IMR-90 (cell line): ENCODE measurements at regions not wholly inside any gene's neighbourhood (a gene's known extent, or its start where the extent isn't known, plus 50 kb on each side); places are given as distances from the start of the nearest gene placed in this dataset.

Source experiments
- ATAC-seq: fragments of 200-7000 bp; cut with Tn5 transposase; 2 replicates; pipeline ENCODE4 v1.9.1; 2020; ENCODE audit warnings: low read depth, mild to moderate bottlenecking, moderate library complexity
- BruUV-seq: library from RNA; stranded (reverse); fragments of 400-500 nt; replicated peaks from 2 replicates; lab custom pipeline; 2021; lab: Mats Ljungman, UMichigan
- CTCF ChIA-PET: fragments of 300-600 bp; formaldehyde crosslinking; extraction: SDS; loops from one replicate; lab custom pipeline; 2021; ENCODE audit warnings: antibody characterized with exemption; lab: Yijun Ruan, JAX
- POLR2A ChIA-PET: fragments of 300-600 bp; sonication (Branson Sonifier 250); formaldehyde crosslinking; loops from one replicate; lab custom pipeline; 2022; ENCODE audit warnings: antibody characterized with exemption; ENCODE audit not compliant: unreplicated experiment; lab: Charles Lee
- DNase-seq: peaks from one replicate; pipeline ENCODE4 v3.0.0; 2013
- H2AFZ ChIP-seq: replicated peaks from 2 replicates; pipeline ENCODE3; 2013; ENCODE audit warnings: low read length, mild to moderate bottlenecking; ENCODE audit not compliant: poor library complexity
- H2AK5ac ChIP-seq: 2 replicates; pipeline ENCODE4 v1.6.1; 2013; ENCODE audit warnings: low read depth, low read length, inconsistent platforms
- H2AK9ac ChIP-seq: replicated peaks from 2 replicates; pipeline ENCODE3; 2013; ENCODE audit warnings: mild to moderate bottlenecking, low read depth, low read length, moderate library complexity; ENCODE audit not compliant: poor library complexity
- H2BK120ac ChIP-seq: 2 replicates; pipeline ENCODE4 v1.6.1; 2013; ENCODE audit warnings: low read depth, low read length, inconsistent platforms
- H2BK15ac ChIP-seq: 3 replicates; pipeline ENCODE4 v1.6.1; 2013; ENCODE audit warnings: low read depth, low read length, inconsistent platforms
- H2BK20ac ChIP-seq: 2 replicates; pipeline ENCODE4 v1.6.1; 2013; ENCODE audit warnings: low read depth, mild to moderate bottlenecking, inconsistent platforms, low read length, moderate library complexity
- H2BK5ac ChIP-seq: 2 replicates; pipeline ENCODE4 v1.6.1; 2013; ENCODE audit warnings: mild to moderate bottlenecking, low read depth, low read length, inconsistent platforms; ENCODE audit not compliant: poor library complexity, severe bottlenecking
- H3K14ac ChIP-seq: replicated peaks from 2 replicates; pipeline ENCODE4 v1.6.1; 2013; ENCODE audit warnings: low read depth, low read length, inconsistent platforms
- H3K18ac ChIP-seq: 2 replicates; pipeline ENCODE4 v1.6.1; 2013; ENCODE audit warnings: low read depth, low read length, control low read depth
- H3K23ac ChIP-seq: 2 replicates; pipeline ENCODE4 v1.6.1; 2013; ENCODE audit warnings: low read depth, low read length, inconsistent platforms
- H3K27ac ChIP-seq: 2 replicates; pipeline ENCODE4 v1.5.1; 2013; ENCODE audit warnings: mild to moderate bottlenecking, control low read depth, low read length; ENCODE audit not compliant: insufficient read depth
- H3K27me3 ChIP-seq: 2 replicates; pipeline ENCODE4 v1.6.1; 2013; ENCODE audit warnings: low read length; ENCODE audit not compliant: control insufficient read depth, insufficient read depth
- H3K36me3 ChIP-seq: 2 replicates; pipeline ENCODE4 v1.6.1; 2013; ENCODE audit warnings: low read length, mixed read lengths; ENCODE audit not compliant: control insufficient read depth, insufficient read depth
- H3K4ac ChIP-seq: 2 replicates; pipeline ENCODE4 v1.6.1; 2013; ENCODE audit warnings: low read depth, low read length, inconsistent platforms
- H3K4me1 ChIP-seq: 2 replicates; pipeline ENCODE4 v1.6.1; 2013; ENCODE audit warnings: low read length, mixed read lengths; ENCODE audit not compliant: control insufficient read depth, insufficient read depth
- H3K4me2 ChIP-seq: 2 replicates; pipeline ENCODE4 v1.6.1; 2013; ENCODE audit warnings: low read depth, mild to moderate bottlenecking, control low read depth, low read length, moderate library complexity
- H3K4me3 ChIP-seq: 2 replicates; pipeline ENCODE4 v1.5.1; 2013; ENCODE audit warnings: low read depth, mild to moderate bottlenecking, control low read depth, low read length, moderate library complexity; ENCODE audit not compliant: insufficient read depth
- H3K56ac ChIP-seq: 2 replicates; pipeline ENCODE4 v1.6.1; 2013; ENCODE audit warnings: low read length, inconsistent platforms; ENCODE audit not compliant: insufficient read depth; ENCODE audit errors: extremely low read depth
- H3K79me1 ChIP-seq, 2 experiments: 2 replicates each; pipeline ENCODE4 v1.6.1; 2013; ENCODE audit warnings: low read length in 2 of 2, inconsistent platforms in 1 of 2, low read depth in 1 of 2
- H3K9ac ChIP-seq: 2 replicates; pipeline ENCODE4 v1.6.1; 2013; ENCODE audit warnings: low read depth, low read length, control low read depth
- H3K9me1 ChIP-seq: 2 replicates; pipeline ENCODE4 v1.6.1; 2013; ENCODE audit warnings: low read length, inconsistent platforms; ENCODE audit not compliant: insufficient read depth
- H3K9me3 ChIP-seq: 2 replicates; pipeline ENCODE4 v1.6.1; 2013; ENCODE audit warnings: low read length; ENCODE audit not compliant: control insufficient read depth, insufficient read depth
- H4K20me1 ChIP-seq: 2 replicates; pipeline ENCODE4 v1.6.1; 2013; ENCODE audit warnings: low read length, inconsistent platforms; ENCODE audit not compliant: insufficient read depth
- H4K5ac ChIP-seq: 2 replicates; pipeline ENCODE4 v1.6.1; 2013; ENCODE audit warnings: mild to moderate bottlenecking, low read depth, low read length, control low read depth
- H4K8ac ChIP-seq, 2 experiments: 2 replicates each; pipeline ENCODE4 v1.6.1; 2013; ENCODE audit warnings: low read depth in 2 of 2, low read length in 2 of 2, control low read depth in 1 of 2, inconsistent platforms in 1 of 2
- H4K91ac ChIP-seq: 2 replicates; pipeline ENCODE4 v1.6.1; 2013; ENCODE audit warnings: low read depth, low read length, inconsistent platforms; ENCODE audit not compliant: insufficient read depth
- BHLHE40 ChIP-seq: fragments of 150-350 bp; IDR thresholded peaks from 2 replicates; pipeline ENCODE4 v1.6.1; 2016; ENCODE audit warnings: mild to moderate bottlenecking, low read depth, low read length
- CEBPB ChIP-seq: IDR thresholded peaks from 2 replicates; pipeline ENCODE4 v1.6.1; 2012; ENCODE audit warnings: low read depth, low read length, improper control_type of control experiment
- CHD1 ChIP-seq: IDR thresholded peaks from 2 replicates; pipeline ENCODE4 v1.6.1; 2012; ENCODE audit warnings: low read depth, low read length, improper control_type of control experiment
- ELK1 ChIP-seq: fragments of 150-350 bp; IDR thresholded peaks from 2 replicates; pipeline ENCODE4 v1.6.1; 2016; ENCODE audit warnings: low read depth, mild to moderate bottlenecking, low read length, moderate library complexity, borderline replicate concordance
- FOS ChIP-seq: fragments of 150-350 bp; IDR thresholded peaks from 2 replicates; pipeline ENCODE4 v1.6.1; 2016; ENCODE audit warnings: low read depth, low read length
- MAFK ChIP-seq: IDR thresholded peaks from 2 replicates; pipeline ENCODE4 v1.6.1; 2012; ENCODE audit warnings: low read depth, low read length, improper control_type of control experiment
- MAZ ChIP-seq: IDR thresholded peaks from 2 replicates; pipeline ENCODE4 v1.6.1; 2012; ENCODE audit warnings: low read depth, mild to moderate bottlenecking, low read length, improper control_type of control experiment, moderate library complexity, borderline replicate concordance
- MXI1 ChIP-seq: IDR thresholded peaks from 2 replicates; pipeline ENCODE4 v1.6.1; 2012; ENCODE audit warnings: low read depth, mild to moderate bottlenecking, low read length, moderate library complexity, borderline replicate concordance
- NFE2L2 ChIP-seq: fragments of 150-350 bp; IDR thresholded peaks from 2 replicates; pipeline ENCODE4 v1.6.1; 2016; ENCODE audit warnings: low read depth, mild to moderate bottlenecking, low read length
- POLR2A ChIP-seq: IDR thresholded peaks from 2 replicates; pipeline ENCODE4 v1.6.1; 2012; ENCODE audit warnings: mild to moderate bottlenecking, low read depth, low read length
- RAD21 ChIP-seq: IDR thresholded peaks from 2 replicates; pipeline ENCODE4 v1.6.1; 2012; ENCODE audit warnings: low read length, improper control_type of control experiment
- RCOR1 ChIP-seq: IDR thresholded peaks from 2 replicates; pipeline ENCODE4 v1.6.1; 2012; ENCODE audit warnings: mild to moderate bottlenecking, low read length, improper control_type of control experiment; ENCODE audit not compliant: insufficient replicate concordance
- RFX5 ChIP-seq: IDR thresholded peaks from 2 replicates; pipeline ENCODE4 v1.8.0; 2012; ENCODE audit warnings: low read depth, mild to moderate bottlenecking, low read length, moderate library complexity
- SMC3 ChIP-seq: fragments of 150-350 bp; IDR thresholded peaks from 2 replicates; pipeline ENCODE4 v1.6.1; 2016; ENCODE audit warnings: low read depth, mild to moderate bottlenecking, antibody characterized with exemption, low read length, moderate library complexity
- USF2 ChIP-seq: fragments of 150-350 bp; IDR thresholded peaks from 2 replicates; pipeline ENCODE4 v1.6.1; 2017; ENCODE audit warnings: mild to moderate bottlenecking, antibody characterized with exemption, low read length, low read depth
- WGBS, 2 experiments: methylation state at CpG; one replicate each; pipeline versions ENCODE4 v1.1.5 to v1.1.7; 2013; ENCODE audit warnings: missing lambda C conversion rate in 2 of 2; ENCODE audit not compliant: insufficient read length in 1 of 2; ENCODE audit errors: extremely low coverage in 2 of 2; 5-methylcytosine and 5-hydroxymethylcytosine counted together
- dilution Hi-C: fragments of 300-500 bp; cut with HindIII; formaldehyde crosslinking; loops from one replicate; pipeline ENCODE4 v1.14.3; 2018; ENCODE audit warnings: low sequenced_read_pairs; ENCODE audit not compliant: unreplicated experiment
- in situ Hi-C: fragments of 300-500 bp; cut with MboI; formaldehyde crosslinking; loops from 3 replicates; pipeline ENCODE4 v1.14.3; 2019; ENCODE audit warnings: low sequenced_read_pairs, inconsistent platforms, mixed read lengths
- intact Hi-C: fragments of 100-400 bp; cut with micrococcal nuclease; formaldehyde crosslinking; loops from 2 replicates; pipeline ENCODE4 v1.10.0; 2022
- TF ChIP-seq, protein P1 (sequence below): conservative IDR thresholded peaks from 2 replicates; pipeline ENCODE4 v1.5.1; 2012; ENCODE audit warnings: mild to moderate bottlenecking, low read depth, low read length, improper control_type of control experiment

- no peak overlapping the region for H4K5ac ChIP-seq
Measured at GRCh38 chr17:63240106-63240505, 206.0 kb downstream of the CYB561 start.

More at GRCh38 chr17:63240106-63240505, 206.0 kb downstream of the CYB561 start:
- DNase-seq (no peak), ATAC-seq (no peak)
- Histone ChIP-seq H3K9me3 (peaks cover 3% of the 10 kb centered on the region), H4K91ac (no peak overlapping the region), H2AK5ac (no peak overlapping the region), H3K27ac (no peak overlapping the region), H3K4me3 (no peak overlapping the region), H3K4me1 (peaks cover 3% of the 10 kb centered on the region; the same call in 1 of the 2 replicates), H3K36me3 (peaks cover 7% of the 10 kb centered on the region), H2AFZ (no peak overlapping the region), H3K56ac (no peak overlapping the region), H3K4me2 (no peak overlapping the region), H4K20me1 (no peaks in the 10 kb centered on the region), H3K14ac (no peak overlapping the region), H3K23ac (no peak overlapping the region), H3K9me1 (no peaks in the 10 kb centered on the region), H2BK20ac (no peak overlapping the region), H3K4ac (no peak overlapping the region), H3K18ac (no peak overlapping the region), H4K8ac (no peak overlapping the region), H2BK5ac (no peak overlapping the region), H2AK9ac (no peak overlapping the region), H2BK120ac (no peak overlapping the region), H3K27me3 (no peaks in the 10 kb centered on the region), H3K79me1 (peaks cover 20 to 23% of the 10 kb centered on the region in 2 experiments; a peak in 3 of 4 replicates), H2BK15ac (no peak overlapping the region), H3K9ac (no peak overlapping the region)
- in situ Hi-C loops, result no loop called here
- POLR2A ChIA-PET, result no interaction called here
- TF ChIP-seq CEBPB (no peak), RAD21 (no peak), RCOR1 (no peak), CHD1 (no peak), MAZ (no peak), MXI1 (no peak), SMC3 (no peak), FOS (no peak), MAFK (no peak), USF2 (no peak), POLR2A (no peak), BHLHE40 (no peak), RFX5 (no peak), ELK1 (no peak), NFE2L2 (no peak)
- TF ChIP-seq, protein P1, sequence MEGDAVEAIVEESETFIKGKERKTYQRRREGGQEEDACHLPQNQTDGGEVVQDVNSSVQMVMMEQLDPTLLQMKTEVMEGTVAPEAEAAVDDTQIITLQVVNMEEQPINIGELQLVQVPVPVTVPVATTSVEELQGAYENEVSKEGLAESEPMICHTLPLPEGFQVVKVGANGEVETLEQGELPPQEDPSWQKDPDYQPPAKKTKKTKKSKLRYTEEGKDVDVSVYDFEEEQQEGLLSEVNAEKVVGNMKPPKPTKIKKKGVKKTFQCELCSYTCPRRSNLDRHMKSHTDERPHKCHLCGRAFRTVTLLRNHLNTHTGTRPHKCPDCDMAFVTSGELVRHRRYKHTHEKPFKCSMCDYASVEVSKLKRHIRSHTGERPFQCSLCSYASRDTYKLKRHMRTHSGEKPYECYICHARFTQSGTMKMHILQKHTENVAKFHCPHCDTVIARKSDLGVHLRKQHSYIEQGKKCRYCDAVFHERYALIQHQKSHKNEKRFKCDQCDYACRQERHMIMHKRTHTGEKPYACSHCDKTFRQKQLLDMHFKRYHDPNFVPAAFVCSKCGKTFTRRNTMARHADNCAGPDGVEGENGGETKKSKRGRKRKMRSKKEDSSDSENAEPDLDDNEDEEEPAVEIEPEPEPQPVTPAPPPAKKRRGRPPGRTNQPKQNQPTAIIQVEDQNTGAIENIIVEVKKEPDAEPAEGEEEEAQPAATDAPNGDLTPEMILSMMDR, result no peak
- intact Hi-C loops, result no loop called here
- CTCF ChIA-PET, result no interaction called here
- BruUV-seq, result no TSS peak
- no CpG with 5 or more reads among the region's 3 CpGs for WGBS, 2 experiments
- dilution Hi-C loops, result no loop called here
